Stomach (tissue), 4 donors: ENCODE measurements at regions not wholly inside any gene's neighbourhood (a gene's known extent, or its start where the extent isn't known, plus 50 kb on each side); places are given as distances from the start of the nearest gene placed in this dataset.

Experiments
- POLR2A ChIP-seq, 4 donors: fragments of 450-650 bp; IDR thresholded peaks; one replicate each; pipeline ENCODE4 v1.6.1; 2016; ENCODE audit warnings: antibody characterized with exemption in 4 of 4, control low read depth in 2 of 4, mild to moderate bottlenecking in 1 of 4, moderate library complexity in 1 of 4
- POLR2AphosphoS5 ChIP-seq, 3 donors: sonication (generic); formaldehyde crosslinking; IDR thresholded peaks; one replicate each; pipeline ENCODE4 v1.6.1; 2016; ENCODE audit warnings: antibody characterized with exemption in 3 of 3
- TF ChIP-seq, protein P1 (sequence below), 7 experiments: fragments of 450-650 bp in 4 of 7; fragments of 200-600 bp in 3 of 7; sonication (generic) in 3 of 7; IDR thresholded peaks; one replicate each; pipeline ENCODE4 v1.5.1; 2016 to 2019; ENCODE audit warnings: antibody characterized with exemption in 7 of 7, control low read depth in 2 of 7, mild to moderate bottlenecking in 1 of 7

DNA sequence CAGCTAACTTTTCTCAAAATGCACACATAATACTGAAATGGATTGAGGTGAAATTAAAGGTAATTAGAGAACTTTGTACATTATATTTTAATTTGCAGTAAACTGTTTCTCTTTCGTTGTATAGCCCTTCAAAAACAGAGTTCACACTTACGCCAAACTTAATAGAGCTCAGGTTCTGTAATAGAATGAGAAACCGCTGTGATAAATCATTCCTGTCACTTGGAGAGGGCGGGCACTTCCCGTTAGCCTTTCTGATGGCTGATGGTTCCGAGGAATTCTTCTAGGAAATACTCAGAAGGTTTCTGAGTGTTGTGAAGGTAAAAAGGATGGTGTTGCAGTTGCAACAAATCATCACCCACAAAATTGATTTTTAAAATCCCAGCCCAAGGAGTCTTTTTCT lies 155.8 kb upstream of the ALKAL2 start:
- TF ChIP-seq, protein P1, sequence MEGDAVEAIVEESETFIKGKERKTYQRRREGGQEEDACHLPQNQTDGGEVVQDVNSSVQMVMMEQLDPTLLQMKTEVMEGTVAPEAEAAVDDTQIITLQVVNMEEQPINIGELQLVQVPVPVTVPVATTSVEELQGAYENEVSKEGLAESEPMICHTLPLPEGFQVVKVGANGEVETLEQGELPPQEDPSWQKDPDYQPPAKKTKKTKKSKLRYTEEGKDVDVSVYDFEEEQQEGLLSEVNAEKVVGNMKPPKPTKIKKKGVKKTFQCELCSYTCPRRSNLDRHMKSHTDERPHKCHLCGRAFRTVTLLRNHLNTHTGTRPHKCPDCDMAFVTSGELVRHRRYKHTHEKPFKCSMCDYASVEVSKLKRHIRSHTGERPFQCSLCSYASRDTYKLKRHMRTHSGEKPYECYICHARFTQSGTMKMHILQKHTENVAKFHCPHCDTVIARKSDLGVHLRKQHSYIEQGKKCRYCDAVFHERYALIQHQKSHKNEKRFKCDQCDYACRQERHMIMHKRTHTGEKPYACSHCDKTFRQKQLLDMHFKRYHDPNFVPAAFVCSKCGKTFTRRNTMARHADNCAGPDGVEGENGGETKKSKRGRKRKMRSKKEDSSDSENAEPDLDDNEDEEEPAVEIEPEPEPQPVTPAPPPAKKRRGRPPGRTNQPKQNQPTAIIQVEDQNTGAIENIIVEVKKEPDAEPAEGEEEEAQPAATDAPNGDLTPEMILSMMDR (IDR thresholded peaks at IDR 0.05): no peak
- TF ChIP-seq POLR2AphosphoS5 (IDR thresholded peaks at IDR 0.05) (no peak), POLR2A (IDR thresholded peaks at IDR 0.05) (no peak)
